AG09319 (cell line): ENCODE measurements at regions not wholly inside any gene's neighbourhood (a gene's known extent, or its start where the extent isn't known, plus 50 kb on each side); places are given as distances from the start of the nearest gene placed in this dataset.

ENCODE experiments used
- DNase-seq: peaks from one replicate; pipeline ENCODE4 v3.0.0-alpha.2; 2010; ENCODE audit warnings: low read depth; ENCODE audit errors: extremely low read depth
- TF ChIP-seq, protein P1 (sequence below): IDR thresholded peaks from 2 replicates; pipeline ENCODE4 v1.5.1; 2011; ENCODE audit warnings: low read depth, mild to moderate bottlenecking, inconsistent platforms, low read length, moderate library complexity

DNA sequence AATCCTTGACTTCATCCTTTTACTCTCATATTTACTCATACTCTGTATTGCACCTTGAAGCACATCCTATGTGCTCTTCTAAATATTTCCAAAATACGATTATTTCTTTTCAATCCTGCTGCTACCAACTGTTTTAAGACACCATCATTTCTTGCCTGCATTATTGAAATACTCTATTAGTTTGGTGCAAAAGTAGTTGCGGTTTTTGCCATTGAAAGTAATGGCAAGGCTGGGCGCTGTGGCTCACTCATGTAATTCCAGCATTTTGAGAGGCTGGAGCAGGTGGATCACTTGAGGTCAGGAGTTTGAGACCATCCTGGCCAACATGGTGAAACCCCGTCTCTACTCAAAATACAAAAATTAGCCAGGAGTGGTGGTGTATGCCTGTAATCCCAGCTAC is 412.5 kb downstream of the KCNH5 start:
- TF ChIP-seq, protein P1, sequence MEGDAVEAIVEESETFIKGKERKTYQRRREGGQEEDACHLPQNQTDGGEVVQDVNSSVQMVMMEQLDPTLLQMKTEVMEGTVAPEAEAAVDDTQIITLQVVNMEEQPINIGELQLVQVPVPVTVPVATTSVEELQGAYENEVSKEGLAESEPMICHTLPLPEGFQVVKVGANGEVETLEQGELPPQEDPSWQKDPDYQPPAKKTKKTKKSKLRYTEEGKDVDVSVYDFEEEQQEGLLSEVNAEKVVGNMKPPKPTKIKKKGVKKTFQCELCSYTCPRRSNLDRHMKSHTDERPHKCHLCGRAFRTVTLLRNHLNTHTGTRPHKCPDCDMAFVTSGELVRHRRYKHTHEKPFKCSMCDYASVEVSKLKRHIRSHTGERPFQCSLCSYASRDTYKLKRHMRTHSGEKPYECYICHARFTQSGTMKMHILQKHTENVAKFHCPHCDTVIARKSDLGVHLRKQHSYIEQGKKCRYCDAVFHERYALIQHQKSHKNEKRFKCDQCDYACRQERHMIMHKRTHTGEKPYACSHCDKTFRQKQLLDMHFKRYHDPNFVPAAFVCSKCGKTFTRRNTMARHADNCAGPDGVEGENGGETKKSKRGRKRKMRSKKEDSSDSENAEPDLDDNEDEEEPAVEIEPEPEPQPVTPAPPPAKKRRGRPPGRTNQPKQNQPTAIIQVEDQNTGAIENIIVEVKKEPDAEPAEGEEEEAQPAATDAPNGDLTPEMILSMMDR = no peak
- no peak for DNase-seq

DNA sequence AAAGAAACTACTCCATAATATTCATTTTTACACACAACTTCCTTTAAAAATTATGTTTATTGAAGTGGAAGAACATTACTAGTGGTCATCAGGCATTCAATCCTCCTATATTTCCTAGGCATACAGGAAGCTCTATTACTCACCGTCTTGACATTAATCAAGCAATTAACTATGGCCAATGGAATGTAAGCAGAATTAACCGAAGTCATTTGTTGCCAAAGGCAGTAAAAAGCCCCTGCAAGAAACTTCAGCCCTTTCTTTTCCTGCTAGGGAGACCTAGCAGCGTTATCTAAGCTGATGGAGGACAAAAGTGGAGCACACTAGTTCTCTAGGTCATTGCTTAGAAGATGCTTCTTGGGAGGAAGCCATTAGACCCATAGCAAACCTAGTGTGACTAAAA is 399.6 kb downstream of the KCNH5 start:
- no peak for DNase-seq
- TF ChIP-seq, protein P1 = no peak
